ENCODE measurements at regions not wholly inside any gene's neighbourhood (a gene's known extent, or its start where the extent isn't known, plus 50 kb on each side); places are given as distances from the start of the nearest gene placed in this dataset.
"Not testable (repeated sequence)": the region's sequence is repeated elsewhere in the genome, so short reads cannot be mapped to it uniquely, and the experiment has no call there.

GRCh38 chr12:30169839-30170591 lies 386.3 kb upstream of the TMTC1 start:
- Mint-ChIP-seq H3K36me3 (ENCODE audit: low read depth) (no peaks in the 10 kb centered on the region), H3K27ac (ENCODE audit: unreplicated experiment) (no peak overlapping the region), H3K4me1 (ENCODE audit: low read depth) (peaks cover 3% of the 10 kb centered on the region), H3K9me3 (ENCODE audit: low read depth) (no peaks in the 10 kb centered on the region), H3K4me3 (ENCODE audit: unreplicated experiment) (no peak overlapping the region), H3K27me3 (ENCODE audit: low read depth) (no peaks in the 10 kb centered on the region)
- no peak for DNase-seq (ENCODE audit: low spot score)
- TF ChIP-seq, protein P1, sequence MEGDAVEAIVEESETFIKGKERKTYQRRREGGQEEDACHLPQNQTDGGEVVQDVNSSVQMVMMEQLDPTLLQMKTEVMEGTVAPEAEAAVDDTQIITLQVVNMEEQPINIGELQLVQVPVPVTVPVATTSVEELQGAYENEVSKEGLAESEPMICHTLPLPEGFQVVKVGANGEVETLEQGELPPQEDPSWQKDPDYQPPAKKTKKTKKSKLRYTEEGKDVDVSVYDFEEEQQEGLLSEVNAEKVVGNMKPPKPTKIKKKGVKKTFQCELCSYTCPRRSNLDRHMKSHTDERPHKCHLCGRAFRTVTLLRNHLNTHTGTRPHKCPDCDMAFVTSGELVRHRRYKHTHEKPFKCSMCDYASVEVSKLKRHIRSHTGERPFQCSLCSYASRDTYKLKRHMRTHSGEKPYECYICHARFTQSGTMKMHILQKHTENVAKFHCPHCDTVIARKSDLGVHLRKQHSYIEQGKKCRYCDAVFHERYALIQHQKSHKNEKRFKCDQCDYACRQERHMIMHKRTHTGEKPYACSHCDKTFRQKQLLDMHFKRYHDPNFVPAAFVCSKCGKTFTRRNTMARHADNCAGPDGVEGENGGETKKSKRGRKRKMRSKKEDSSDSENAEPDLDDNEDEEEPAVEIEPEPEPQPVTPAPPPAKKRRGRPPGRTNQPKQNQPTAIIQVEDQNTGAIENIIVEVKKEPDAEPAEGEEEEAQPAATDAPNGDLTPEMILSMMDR (IDR thresholded peaks at IDR 0.05), result no peak

GRCh38 chr12:30166006-30166795 lies 382.5 kb upstream of the TMTC1 start:
- H3K9me3 Mint-ChIP-seq (ENCODE audit: low read depth), result peaks cover 4% of the 10 kb centered on the region
- H3K4me1 Mint-ChIP-seq (ENCODE audit: low read depth), result peaks cover 9% of the 10 kb centered on the region
- TF ChIP-seq, protein P1 (IDR thresholded peaks at IDR 0.05), result no peak
- no peak overlapping the region for H3K27ac Mint-ChIP-seq (ENCODE audit: unreplicated experiment)
- DNase-seq (ENCODE audit: low spot score), result no peak
- H3K36me3 Mint-ChIP-seq (ENCODE audit: low read depth), result no peaks in the 10 kb centered on the region
- H3K4me3 Mint-ChIP-seq (ENCODE audit: unreplicated experiment), result no peak overlapping the region
- no peaks in the 10 kb centered on the region for H3K27me3 Mint-ChIP-seq (ENCODE audit: low read depth)

GRCh38 chr12:30164382-30165318 lies 380.9 kb upstream of the TMTC1 start:
- Mint-ChIP-seq H3K4me3 (ENCODE audit: unreplicated experiment) (no peak overlapping the region), H3K27me3 (ENCODE audit: low read depth) (no peaks in the 10 kb centered on the region), H3K36me3 (ENCODE audit: low read depth) (no peaks in the 10 kb centered on the region), H3K4me1 (ENCODE audit: low read depth) (peaks cover 9% of the 10 kb centered on the region), H3K27ac (ENCODE audit: unreplicated experiment) (no peak overlapping the region), H3K9me3 (ENCODE audit: low read depth) (peaks cover 10% of the 10 kb centered on the region)
- no peak for DNase-seq (ENCODE audit: low spot score)
- TF ChIP-seq, protein P1 (IDR thresholded peaks at IDR 0.05), result no peak

DNA sequence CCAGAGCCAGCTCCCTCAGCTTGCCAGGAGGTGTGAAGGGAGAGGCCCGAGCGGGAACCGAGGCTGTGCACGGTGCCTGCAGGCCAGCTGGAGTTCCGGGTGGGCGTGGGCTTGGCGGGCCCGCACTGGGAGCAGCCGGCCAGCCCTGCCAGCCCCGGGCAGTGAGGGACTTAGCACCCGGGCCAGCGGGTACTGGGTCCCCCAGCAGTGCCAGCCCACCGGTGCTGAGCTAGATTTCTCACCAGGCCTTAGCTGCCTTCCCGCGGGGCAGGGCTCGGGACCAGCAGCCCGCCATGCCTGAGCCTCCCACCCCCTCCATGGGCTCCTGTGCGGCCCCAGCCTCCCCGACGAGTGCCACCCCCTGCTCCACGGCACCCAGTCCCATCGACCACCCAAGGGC lies 373.1 kb upstream of the TMTC1 start:
- not testable (repeated sequence) for H3K27ac Mint-ChIP-seq (ENCODE audit: unreplicated experiment); H3K27me3 Mint-ChIP-seq (ENCODE audit: low read depth); DNase-seq (ENCODE audit: low spot score); H3K36me3 Mint-ChIP-seq (ENCODE audit: low read depth); H3K4me3 Mint-ChIP-seq (ENCODE audit: unreplicated experiment)
- Mint-ChIP-seq H3K9me3 (ENCODE audit: low read depth) (peaks cover 14% of the 10 kb centered on the region), H3K4me1 (ENCODE audit: low read depth) (peaks cover 11% of the 10 kb centered on the region)

- Mint-ChIP-seq H3K36me3 (ENCODE audit: low read depth) (peaks cover 2% of the 10 kb centered on the region), H3K27me3 (ENCODE audit: low read depth) (no peaks in the 10 kb centered on the region), H3K9me3 (ENCODE audit: low read depth) (peaks cover 5% of the 10 kb centered on the region), H3K4me3 (ENCODE audit: unreplicated experiment) (no peak overlapping the region), H3K4me1 (ENCODE audit: low read depth) (peaks cover 11% of the 10 kb centered on the region), H3K27ac (ENCODE audit: unreplicated experiment) (no peak overlapping the region)
- TF ChIP-seq, protein P1 (IDR thresholded peaks at IDR 0.05), result no peak
- no peak for DNase-seq (ENCODE audit: low spot score)
Measured at GRCh38 chr12:30155001-30155730, 371.4 kb upstream of the TMTC1 start.
